A549 (cell line): ENCODE measurements at regions not wholly inside any gene's neighbourhood (a gene's known extent, or its start where the extent isn't known, plus 50 kb on each side); places are given as distances from the start of the nearest gene placed in this dataset.
"Not testable (repeated sequence)": the region's sequence is repeated elsewhere in the genome, so short reads cannot be mapped to it uniquely, and the experiment has no call there.

Source experiments
- ATAC-seq, 2 experiments: fragments of 200-7000 bp in 1 of 2; fragments of >200 bp in 1 of 2; cut with Nextera tagmentation in 1 of 2; cut with Tn5 transposase in 1 of 2; 3 replicates each; pipeline versions ENCODE4 v1.8.0 to v1.9.1; 2018 to 2020; ENCODE audit warnings: mild to moderate bottlenecking in 1 of 2, moderate library complexity in 1 of 2
- CTCF ChIA-PET: fragments of 300-600 bp; sonication (Branson Sonifier 250); formaldehyde crosslinking; extraction: SDS; loops from one replicate; lab custom pipeline; 2021; ENCODE audit warnings: antibody characterized with exemption, inconsistent platforms; lab: Yijun Ruan, JAX
- POLR2A ChIA-PET: fragments of 350-600 bp; formaldehyde crosslinking; extraction: SDS; loops from one replicate; lab custom pipeline; 2021; ENCODE audit warnings: antibody characterized with exemption, inconsistent platforms; lab: Yijun Ruan, JAX
- DNase-seq, 2 experiments: peaks; one replicate each; pipeline versions ENCODE4 v3.0.0 to v3.0.0-alpha.2; 2011 to 2016; ENCODE audit warnings: low read depth in 1 of 2, low spot score in 1 of 2
- FAIRE-seq: peaks from 2 replicates; lab custom pipeline; 2011; peaks lifted over from hg19 to GRCh38; lab: Jason Lieb, UNC
- H3K27ac ChIP-seq, 2 experiments: fragments of >200 bp; sonication (Bioruptor Twin); formaldehyde crosslinking; 3 replicates each; pipeline ENCODE4 v1.5.1; 2016 to 2017
- H3K4me1 ChIP-seq: fragments of >200 bp; sonication (Bioruptor Twin); formaldehyde crosslinking; 3 replicates; pipeline ENCODE4 v1.6.1; 2016
- H3K4me2 ChIP-seq: fragments of >200 bp; sonication (Bioruptor Twin); formaldehyde crosslinking; 3 replicates; pipeline ENCODE4 v1.6.1; 2016
- H3K4me3 ChIP-seq: fragments of >200 bp; sonication (Bioruptor Twin); formaldehyde crosslinking; 3 replicates; pipeline ENCODE4 v1.5.1; 2016
- H3K9me3 ChIP-seq: fragments of >200 bp; sonication (Bioruptor Twin); formaldehyde crosslinking; 3 replicates; pipeline ENCODE4 v1.6.1; 2016
- BHLHE40 ChIP-seq: IDR thresholded peaks from 2 replicates; pipeline ENCODE4 v1.6.1; 2012; ENCODE audit warnings: low read depth, low read length, inconsistent platforms
- CBX8 ChIP-seq: fragments of 200-600 bp; sonication (generic); IDR thresholded peaks from 2 replicates; pipeline ENCODE4 v1.6.1; 2016
- CEBPB ChIP-seq, 2 experiments: fragments of >200 bp in 1 of 2; sonication (Bioruptor Twin) in 1 of 2; formaldehyde crosslinking in 1 of 2; IDR thresholded peaks; 2 replicates each; pipeline ENCODE4 v1.6.1; 2012 to 2016
- CHD2 ChIP-seq: fragments of 150-350 bp; IDR thresholded peaks from 2 replicates; pipeline ENCODE4 v1.6.1; 2014; ENCODE audit warnings: low read length; ENCODE audit not compliant: partially characterized antibody
- CHD4 ChIP-seq: fragments of 200-600 bp; sonication (generic); IDR thresholded peaks from 2 replicates; pipeline ENCODE4 v1.6.1; 2016; ENCODE audit warnings: antibody characterized with exemption, mild to moderate bottlenecking, borderline replicate concordance
- EHF ChIP-seq: fragments of 250-450 bp; sonication (Bioruptor Pico); IDR thresholded peaks from 2 replicates; pipeline ENCODE4 v1.5.0; 2020; ENCODE audit warnings: mild to moderate bottlenecking
- EP300 ChIP-seq, 2 experiments: fragments of >200 bp; sonication (Bioruptor Twin); formaldehyde crosslinking; IDR thresholded peaks; 2 replicates in 1 of 2; 3 replicates in 1 of 2; pipeline ENCODE4 v1.6.1; 2016 to 2017
- JUN ChIP-seq, 2 experiments: fragments of >200 bp; sonication (Bioruptor Twin); formaldehyde crosslinking; IDR thresholded peaks; 2 replicates in 1 of 2; 3 replicates in 1 of 2; pipeline ENCODE4 v1.6.1; 2016 to 2017
- MAFK ChIP-seq: fragments of 450-650 bp; IDR thresholded peaks from 2 replicates; pipeline ENCODE4 v1.6.1; 2014; ENCODE audit not compliant: partially characterized antibody
- NPAS2 ChIP-seq: fragments of 250-450 bp; sonication (Bioruptor Pico); IDR thresholded peaks from 2 replicates; pipeline ENCODE4 v1.8.0; 2022; ENCODE audit warnings: mild to moderate bottlenecking, moderate library complexity, borderline replicate concordance
- NR3C1 ChIP-seq: fragments of >200 bp; sonication (Bioruptor Twin); formaldehyde crosslinking; IDR thresholded peaks from 3 replicates; pipeline ENCODE4 v1.6.1; 2017
- POLR2AphosphoS2 ChIP-seq: conservative IDR thresholded peaks from 2 replicates; pipeline ENCODE4 v1.6.1; 2012; ENCODE audit warnings: low read length, improper control_type of control experiment, inconsistent platforms
- TFCP2L1 ChIP-seq: fragments of 250-450 bp; sonication (Bioruptor Pico); IDR thresholded peaks from 2 replicates; pipeline ENCODE4 v1.5.0; 2021; ENCODE audit warnings: mild to moderate bottlenecking
- USF2 ChIP-seq: fragments of 450-650 bp; IDR thresholded peaks from 2 replicates; pipeline ENCODE4 v1.6.1; 2014; ENCODE audit warnings: antibody characterized with exemption
- ZNF302 ChIP-seq: fragments of 250-450 bp; sonication (Bioruptor Pico); IDR thresholded peaks from 2 replicates; pipeline ENCODE4 v1.9.0; 2021; ENCODE audit warnings: inconsistent platforms, mild to moderate bottlenecking, moderate library complexity
- whole genome bisulfite sequencing: methylation state at CpG from one replicate; pipeline ENCODE4 v1.1.6; 2017; ENCODE audit errors: missing lambda C conversion rate; 5-methylcytosine and 5-hydroxymethylcytosine counted together
- TF ChIP-seq, protein P1 (sequence below): fragments of 200-600 bp; sonication (generic); IDR thresholded peaks from 2 replicates; pipeline ENCODE4 v1.6.1; 2016; ENCODE audit warnings: antibody characterized with exemption, mild to moderate bottlenecking, moderate library complexity
- TF ChIP-seq, protein P2 (sequence below): fragments of >200 bp; sonication (Bioruptor Twin); formaldehyde crosslinking; IDR thresholded peaks from 2 replicates; pipeline ENCODE4 v1.6.1; 2016
- TF ChIP-seq, protein P3 (sequence below): IDR thresholded peaks from 2 replicates; pipeline ENCODE4 v1.6.1; 2012

DNA sequence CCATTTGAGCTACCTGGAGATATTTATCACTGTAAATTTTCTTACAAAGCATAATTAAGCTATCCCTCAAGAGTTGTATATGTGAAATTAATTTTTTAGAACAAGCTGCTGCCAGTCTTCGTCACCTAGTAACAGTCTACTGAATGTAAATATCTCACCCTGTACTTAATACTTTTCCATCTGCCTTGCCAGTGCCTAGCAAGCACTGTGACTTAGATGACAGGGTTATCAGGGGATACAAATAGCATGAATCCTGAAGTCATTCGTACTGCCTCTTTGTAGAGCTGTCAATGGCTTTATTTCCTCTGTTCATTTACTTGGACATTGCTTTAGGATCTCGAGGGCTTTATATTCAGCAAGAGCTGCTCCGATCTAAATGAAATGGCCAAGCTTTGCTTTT lies 763.6 kb downstream of the ADCYAP1 start:
- no peak overlapping the region for H3K4me2 ChIP-seq
- FAIRE-seq (no peak), DNase-seq (no peak), ATAC-seq (no peak)
- ChIA-PET CTCF (interaction anchor here (0.7 kb wide), 1 partner anchor 1502 kb away, joined by 3 read pairs; no protein-coding TSS in a partner anchor), POLR2A (no interaction called here)
- TF ChIP-seq TFCP2L1 (CRISPR knock-in tag) (no peak), BHLHE40 (no peak), ZNF302 (CRISPR knock-in tag) (no peak), CHD2 (no peak), EP300 (IDR thresholded peaks at IDR 0.05) (no peak), USF2 (no peak), CBX8 (no peak)
- no peak overlapping the region for H3K4me3 ChIP-seq
- no peaks in the 10 kb centered on the region for H3K9me3 ChIP-seq
- 2% methylated on average over 4 of the region's 4 CpGs for WGBS
- no peak overlapping the region for H3K27ac ChIP-seq
- H3K4me1 ChIP-seq, result no peaks in the 10 kb centered on the region

DNA sequence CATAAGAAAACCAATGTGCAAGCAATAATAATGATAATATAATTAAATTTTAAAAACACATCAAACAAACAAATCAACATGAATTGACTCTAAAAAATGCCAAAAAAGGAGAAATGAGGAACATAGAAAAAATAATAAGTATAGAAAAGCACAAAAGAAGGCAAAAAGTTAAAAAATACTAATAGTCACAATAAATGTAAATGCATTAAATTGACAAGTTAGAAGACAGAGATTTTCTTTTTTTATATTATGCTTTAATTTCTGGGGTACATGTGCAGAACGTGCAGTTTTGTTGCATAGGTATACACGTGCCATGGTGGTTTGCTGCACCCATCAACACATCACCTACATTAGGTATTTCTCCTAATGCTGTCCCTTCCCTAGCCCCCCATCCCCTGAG lies 767.0 kb downstream of the ADCYAP1 start:
- ATAC-seq, H3K27ac ChIP-seq, H3K4me2 ChIP-seq, FAIRE-seq, H3K4me1 ChIP-seq, CTCF ChIA-PET, POLR2A ChIA-PET, H3K4me3 ChIP-seq, DNase-seq, H3K9me3 ChIP-seq: not testable (repeated sequence)
- WGBS, result 0% methylated on average over 2 of the region's 2 CpGs

GRCh38 chr18:1676387-1676786 lies 771.7 kb downstream of the ADCYAP1 start:
- ChIA-PET POLR2A (no interaction called here), CTCF (no interaction called here)
- 11% methylated on average over 3 of the region's 3 CpGs for WGBS
- no peaks in the 10 kb centered on the region for H3K4me1 ChIP-seq
- no peak overlapping the region for H3K4me3 ChIP-seq
- H3K27ac ChIP-seq, result no peak overlapping the region
- ATAC-seq (no peak), DNase-seq (no peak), FAIRE-seq (no peak)
- no peak overlapping the region for H3K4me2 ChIP-seq
- H3K9me3 ChIP-seq, result no peaks in the 10 kb centered on the region
- TF ChIP-seq JUN (IDR thresholded peaks at IDR 0.05) (no peak), MAFK (peak; percentile 28)

GRCh38 chr18:1680108-1680507 lies 775.4 kb downstream of the ADCYAP1 start:
- no peak for FAIRE-seq
- CTCF ChIA-PET, result no interaction called here
- WGBS, result 21% methylated on average over 1 of the region's 1 CpG

More at GRCh38 chr18:1680108-1680507, 775.4 kb downstream of the ADCYAP1 start:
- ATAC-seq (no peak), DNase-seq (no peak)
- no peak overlapping the region for H3K27ac ChIP-seq
- no peak overlapping the region for H3K4me2 ChIP-seq
- POLR2A ChIA-PET, result no interaction called here
- no peaks in the 10 kb centered on the region for H3K9me3 ChIP-seq
- H3K4me1 ChIP-seq, result no peaks in the 10 kb centered on the region
- TF ChIP-seq EHF, result no peak
- no peak for TF ChIP-seq POLR2AphosphoS2
- no peak for TF ChIP-seq MAFK
- TF ChIP-seq NPAS2 (CRISPR knock-in tag), result no peak
- TF ChIP-seq, protein P1, sequence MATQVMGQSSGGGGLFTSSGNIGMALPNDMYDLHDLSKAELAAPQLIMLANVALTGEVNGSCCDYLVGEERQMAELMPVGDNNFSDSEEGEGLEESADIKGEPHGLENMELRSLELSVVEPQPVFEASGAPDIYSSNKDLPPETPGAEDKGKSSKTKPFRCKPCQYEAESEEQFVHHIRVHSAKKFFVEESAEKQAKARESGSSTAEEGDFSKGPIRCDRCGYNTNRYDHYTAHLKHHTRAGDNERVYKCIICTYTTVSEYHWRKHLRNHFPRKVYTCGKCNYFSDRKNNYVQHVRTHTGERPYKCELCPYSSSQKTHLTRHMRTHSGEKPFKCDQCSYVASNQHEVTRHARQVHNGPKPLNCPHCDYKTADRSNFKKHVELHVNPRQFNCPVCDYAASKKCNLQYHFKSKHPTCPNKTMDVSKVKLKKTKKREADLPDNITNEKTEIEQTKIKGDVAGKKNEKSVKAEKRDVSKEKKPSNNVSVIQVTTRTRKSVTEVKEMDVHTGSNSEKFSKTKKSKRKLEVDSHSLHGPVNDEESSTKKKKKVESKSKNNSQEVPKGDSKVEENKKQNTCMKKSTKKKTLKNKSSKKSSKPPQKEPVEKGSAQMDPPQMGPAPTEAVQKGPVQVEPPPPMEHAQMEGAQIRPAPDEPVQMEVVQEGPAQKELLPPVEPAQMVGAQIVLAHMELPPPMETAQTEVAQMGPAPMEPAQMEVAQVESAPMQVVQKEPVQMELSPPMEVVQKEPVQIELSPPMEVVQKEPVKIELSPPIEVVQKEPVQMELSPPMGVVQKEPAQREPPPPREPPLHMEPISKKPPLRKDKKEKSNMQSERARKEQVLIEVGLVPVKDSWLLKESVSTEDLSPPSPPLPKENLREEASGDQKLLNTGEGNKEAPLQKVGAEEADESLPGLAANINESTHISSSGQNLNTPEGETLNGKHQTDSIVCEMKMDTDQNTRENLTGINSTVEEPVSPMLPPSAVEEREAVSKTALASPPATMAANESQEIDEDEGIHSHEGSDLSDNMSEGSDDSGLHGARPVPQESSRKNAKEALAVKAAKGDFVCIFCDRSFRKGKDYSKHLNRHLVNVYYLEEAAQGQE, result no peak
- no peak for TF ChIP-seq JUN (IDR thresholded peaks at IDR 0.05)
- no peak for TF ChIP-seq CHD4
- no peak for TF ChIP-seq NR3C1
- TF ChIP-seq, protein P2, sequence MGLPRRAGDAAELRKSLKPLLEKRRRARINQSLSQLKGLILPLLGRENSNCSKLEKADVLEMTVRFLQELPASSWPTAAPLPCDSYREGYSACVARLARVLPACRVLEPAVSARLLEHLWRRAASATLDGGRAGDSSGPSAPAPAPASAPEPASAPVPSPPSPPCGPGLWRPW, result no peak
- no peak for TF ChIP-seq CEBPB (IDR thresholded peaks at IDR 0.05)
- TF ChIP-seq, protein P3, sequence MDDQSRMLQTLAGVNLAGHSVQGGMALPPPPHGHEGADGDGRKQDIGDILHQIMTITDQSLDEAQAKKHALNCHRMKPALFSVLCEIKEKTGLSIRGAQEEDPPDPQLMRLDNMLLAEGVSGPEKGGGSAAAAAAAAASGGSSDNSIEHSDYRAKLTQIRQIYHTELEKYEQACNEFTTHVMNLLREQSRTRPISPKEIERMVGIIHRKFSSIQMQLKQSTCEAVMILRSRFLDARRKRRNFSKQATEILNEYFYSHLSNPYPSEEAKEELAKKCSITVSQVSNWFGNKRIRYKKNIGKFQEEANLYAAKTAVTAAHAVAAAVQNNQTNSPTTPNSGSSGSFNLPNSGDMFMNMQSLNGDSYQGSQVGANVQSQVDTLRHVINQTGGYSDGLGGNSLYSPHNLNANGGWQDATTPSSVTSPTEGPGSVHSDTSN, result no peak
- H3K4me3 ChIP-seq, result no peak overlapping the region
